Astrocyte of the spinal cord (primary cell): ENCODE measurements at regions not wholly inside any gene's neighbourhood (a gene's known extent, or its start where the extent isn't known, plus 50 kb on each side); places are given as distances from the start of the nearest gene placed in this dataset.

Experiments
- DNase-seq: peaks from one replicate; pipeline ENCODE4 v3.0.0; 2011; ENCODE audit warnings: low read depth, low spot score
- H3K4me3 ChIP-seq: 2 replicates; pipeline ENCODE4 v1.5.1; 2011; ENCODE audit warnings: low read depth, mild to moderate bottlenecking, low read length, moderate library complexity
- in situ Hi-C: cut with HindIII; loops from 2 replicates; pipeline ENCODE4 v1.10.0; 2017; ENCODE audit warnings: low sequenced_read_pairs
- TF ChIP-seq, protein P1 (sequence below): IDR thresholded peaks from 2 replicates; pipeline ENCODE4 v1.5.1; 2012; ENCODE audit warnings: low read depth, mild to moderate bottlenecking, low read length, inconsistent platforms

DNA sequence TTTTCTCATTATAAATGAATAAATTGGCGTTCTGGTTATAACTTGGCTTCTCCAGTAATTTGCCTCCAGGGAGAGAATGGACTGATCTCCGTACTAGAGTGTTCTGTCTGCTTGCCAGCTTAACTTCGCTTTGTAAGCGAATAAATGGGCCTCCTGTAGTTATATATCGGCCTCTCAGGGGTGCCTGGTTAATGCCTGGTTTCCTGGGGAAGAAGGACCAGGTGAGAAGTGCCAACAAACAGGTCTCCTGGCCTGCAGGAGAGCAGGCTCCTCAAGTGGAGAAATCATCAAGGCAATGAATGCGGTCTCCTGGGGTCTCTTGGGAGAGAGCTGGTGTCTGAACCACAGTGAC lies 107.4 kb upstream of the SERBP1 start:
- no peak overlapping the region for H3K4me3 ChIP-seq
- in situ Hi-C loops, result no loop called here
- TF ChIP-seq, protein P1, sequence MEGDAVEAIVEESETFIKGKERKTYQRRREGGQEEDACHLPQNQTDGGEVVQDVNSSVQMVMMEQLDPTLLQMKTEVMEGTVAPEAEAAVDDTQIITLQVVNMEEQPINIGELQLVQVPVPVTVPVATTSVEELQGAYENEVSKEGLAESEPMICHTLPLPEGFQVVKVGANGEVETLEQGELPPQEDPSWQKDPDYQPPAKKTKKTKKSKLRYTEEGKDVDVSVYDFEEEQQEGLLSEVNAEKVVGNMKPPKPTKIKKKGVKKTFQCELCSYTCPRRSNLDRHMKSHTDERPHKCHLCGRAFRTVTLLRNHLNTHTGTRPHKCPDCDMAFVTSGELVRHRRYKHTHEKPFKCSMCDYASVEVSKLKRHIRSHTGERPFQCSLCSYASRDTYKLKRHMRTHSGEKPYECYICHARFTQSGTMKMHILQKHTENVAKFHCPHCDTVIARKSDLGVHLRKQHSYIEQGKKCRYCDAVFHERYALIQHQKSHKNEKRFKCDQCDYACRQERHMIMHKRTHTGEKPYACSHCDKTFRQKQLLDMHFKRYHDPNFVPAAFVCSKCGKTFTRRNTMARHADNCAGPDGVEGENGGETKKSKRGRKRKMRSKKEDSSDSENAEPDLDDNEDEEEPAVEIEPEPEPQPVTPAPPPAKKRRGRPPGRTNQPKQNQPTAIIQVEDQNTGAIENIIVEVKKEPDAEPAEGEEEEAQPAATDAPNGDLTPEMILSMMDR, result no peak
- no peak for DNase-seq

DNA sequence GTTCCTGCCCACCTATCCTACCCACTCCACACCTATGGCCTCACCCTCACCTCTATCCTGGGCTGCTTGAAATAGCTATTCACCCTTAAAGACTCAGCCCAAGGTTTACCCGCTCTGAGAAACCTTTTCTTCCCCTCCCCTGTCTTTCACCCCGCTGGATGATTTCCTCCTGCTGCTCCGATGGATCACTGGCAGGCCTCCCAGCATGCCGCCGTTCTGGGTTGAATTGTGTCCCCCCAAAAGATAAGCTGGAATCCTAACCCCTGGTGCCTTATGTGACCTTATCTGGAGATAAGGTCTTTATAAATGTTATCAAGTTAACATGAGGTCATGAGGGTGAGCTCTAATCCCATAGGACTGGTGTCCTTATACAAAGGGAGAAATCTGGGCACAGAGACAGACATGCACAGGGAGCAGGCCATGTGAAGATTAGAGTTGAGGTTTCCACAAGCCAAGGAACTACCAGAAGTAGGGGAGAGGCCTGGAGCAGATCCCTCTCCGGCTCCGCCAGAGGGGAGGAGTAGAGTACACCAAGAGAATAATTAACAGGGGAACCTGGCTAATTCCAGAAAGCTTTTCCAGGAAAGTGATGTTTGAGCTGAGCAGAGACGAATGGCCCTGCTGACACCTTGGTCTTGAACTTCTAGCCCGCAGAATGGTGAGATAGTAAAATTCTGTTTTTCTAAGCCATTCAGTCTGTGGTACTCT lies 110.0 kb upstream of the SERBP1 start:
- in situ Hi-C loops, result no loop called here
- TF ChIP-seq, protein P1, result no peak

DNA sequence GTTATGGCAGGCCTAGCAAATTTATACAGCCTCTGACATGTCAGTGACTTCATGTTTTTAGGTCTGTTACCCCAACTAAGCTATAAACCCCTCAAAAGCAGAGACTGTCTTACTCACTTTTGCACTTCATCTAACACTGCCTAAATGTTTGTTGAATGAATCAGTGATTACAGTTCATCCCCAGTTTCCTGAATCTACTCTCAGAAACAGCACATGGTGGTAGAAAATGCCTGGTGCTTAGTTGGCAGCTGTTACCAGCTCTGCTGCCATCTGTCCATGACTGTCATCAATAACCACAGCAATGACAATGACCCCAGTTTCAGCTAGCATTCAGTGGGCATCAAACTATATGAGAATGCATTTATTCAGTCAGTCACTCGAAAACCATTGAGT lies 110.5 kb upstream of the SERBP1 start:
- no peak overlapping the region for H3K4me3 ChIP-seq
- DNase-seq, result no peak
- TF ChIP-seq, protein P1, result no peak
- in situ Hi-C loops, result no loop called here

More for the DNA sequence above, 110.0 kb upstream of the SERBP1 start:
- no peak overlapping the region for H3K4me3 ChIP-seq
- DNase-seq, result no peak

DNA sequence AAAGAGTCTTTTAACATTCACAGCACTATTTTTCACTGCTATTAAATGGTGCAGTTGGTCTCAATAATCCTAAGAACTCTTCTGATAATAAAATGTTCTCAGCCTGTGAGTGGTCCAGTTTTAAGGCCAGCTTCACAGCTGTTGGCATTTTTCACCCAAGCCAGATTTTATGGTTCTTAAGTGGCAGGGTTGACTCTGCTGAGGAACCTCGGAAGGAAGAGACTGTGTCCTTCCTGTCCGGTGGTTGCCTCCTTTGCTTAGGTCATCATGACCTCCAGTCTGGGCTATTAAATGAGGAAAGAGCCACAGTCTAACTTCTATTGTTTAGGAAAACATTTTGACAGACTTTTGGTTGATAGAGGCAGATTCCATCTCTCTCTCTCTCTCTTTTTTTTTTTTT lies 112.5 kb upstream of the SERBP1 start:
- no peak overlapping the region for H3K4me3 ChIP-seq
- in situ Hi-C loops, result no loop called here
- TF ChIP-seq, protein P1, result no peak
- no peak for DNase-seq

DNA sequence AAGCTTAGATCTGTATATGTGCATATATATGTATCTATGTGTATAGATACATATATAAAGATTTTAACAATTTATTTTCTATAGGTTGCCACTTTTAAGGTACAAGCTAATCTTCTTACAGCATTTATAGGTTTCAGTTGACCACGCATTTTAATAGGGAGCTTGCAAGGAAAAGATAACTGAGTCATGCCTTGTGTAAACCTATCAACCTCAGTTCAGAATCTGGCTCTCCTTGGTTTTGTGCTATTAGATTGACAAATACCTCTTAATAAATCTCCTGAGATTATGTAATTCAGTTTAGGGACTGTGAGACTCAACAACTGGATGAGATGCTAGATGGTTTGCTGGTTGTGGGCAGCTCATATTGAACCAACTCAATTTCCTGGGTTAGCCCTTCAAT lies 114.7 kb upstream of the SERBP1 start:
- H3K4me3 ChIP-seq, result no peak overlapping the region
- TF ChIP-seq, protein P1, result no peak
- in situ Hi-C loops, result no loop called here
- DNase-seq, result no peak

DNA sequence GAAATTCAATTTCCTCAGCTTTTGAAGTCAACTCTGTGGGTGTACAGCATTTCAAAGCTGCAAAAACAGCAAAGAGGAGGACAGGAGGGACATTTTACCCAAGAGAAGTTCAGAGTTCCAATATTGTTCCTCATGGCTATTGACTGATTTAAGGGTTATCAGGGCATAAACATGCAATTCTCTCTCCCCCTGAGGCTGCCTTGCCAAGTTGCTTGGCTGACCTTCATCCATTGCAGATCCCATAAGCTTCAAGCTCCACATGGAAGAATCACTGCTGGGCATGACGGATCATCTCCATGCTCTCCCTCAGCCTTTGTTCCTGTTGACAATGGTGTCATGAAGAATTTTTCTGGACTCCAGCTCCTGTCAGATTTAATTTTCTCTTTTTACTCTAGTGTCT lies 115.2 kb upstream of the SERBP1 start:
- H3K4me3 ChIP-seq, result no peak overlapping the region
- in situ Hi-C loops, result no loop called here
- TF ChIP-seq, protein P1, result no peak
- DNase-seq, result no peak
